Breast epithelium (tissue), 3 donors: ENCODE measurements at regions not wholly inside any gene's neighbourhood (a gene's known extent, or its start where the extent isn't known, plus 50 kb on each side); places are given as distances from the start of the nearest gene placed in this dataset.

Experiments
- POLR2AphosphoS5 ChIP-seq, 3 donors: sonication (generic); formaldehyde crosslinking; IDR thresholded peaks; one replicate each; pipeline ENCODE4 v1.6.1; 2017; ENCODE audit warnings: antibody characterized with exemption in 3 of 3
- TF ChIP-seq, protein P1 (sequence below), 3 donors: fragments of 450-650 bp; IDR thresholded peaks; one replicate each; pipeline ENCODE4 v1.5.1; 2016 to 2017; ENCODE audit warnings: antibody characterized with exemption in 3 of 3, mild to moderate bottlenecking in 3 of 3, moderate library complexity in 3 of 3

DNA sequence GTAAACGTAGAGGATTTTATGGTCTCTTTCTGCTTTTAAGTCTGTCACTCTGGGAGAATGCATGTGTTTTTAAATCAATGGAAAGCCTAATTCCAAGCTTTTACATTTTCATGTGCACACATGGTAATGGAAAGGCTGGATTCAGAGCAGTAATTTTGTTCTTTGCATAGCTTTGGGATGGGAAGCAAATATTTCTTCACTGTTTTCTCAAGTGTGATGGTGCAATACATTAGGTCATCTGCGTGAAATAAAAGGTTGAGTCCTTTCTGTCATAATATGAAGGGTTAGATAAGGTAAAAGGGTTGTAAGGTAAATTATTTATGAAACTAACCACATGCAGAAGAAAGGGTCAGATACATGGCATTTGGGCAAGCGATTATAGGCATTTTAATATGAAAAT is 88.2 kb upstream of the NR3C1 start:
- TF ChIP-seq, protein P1, sequence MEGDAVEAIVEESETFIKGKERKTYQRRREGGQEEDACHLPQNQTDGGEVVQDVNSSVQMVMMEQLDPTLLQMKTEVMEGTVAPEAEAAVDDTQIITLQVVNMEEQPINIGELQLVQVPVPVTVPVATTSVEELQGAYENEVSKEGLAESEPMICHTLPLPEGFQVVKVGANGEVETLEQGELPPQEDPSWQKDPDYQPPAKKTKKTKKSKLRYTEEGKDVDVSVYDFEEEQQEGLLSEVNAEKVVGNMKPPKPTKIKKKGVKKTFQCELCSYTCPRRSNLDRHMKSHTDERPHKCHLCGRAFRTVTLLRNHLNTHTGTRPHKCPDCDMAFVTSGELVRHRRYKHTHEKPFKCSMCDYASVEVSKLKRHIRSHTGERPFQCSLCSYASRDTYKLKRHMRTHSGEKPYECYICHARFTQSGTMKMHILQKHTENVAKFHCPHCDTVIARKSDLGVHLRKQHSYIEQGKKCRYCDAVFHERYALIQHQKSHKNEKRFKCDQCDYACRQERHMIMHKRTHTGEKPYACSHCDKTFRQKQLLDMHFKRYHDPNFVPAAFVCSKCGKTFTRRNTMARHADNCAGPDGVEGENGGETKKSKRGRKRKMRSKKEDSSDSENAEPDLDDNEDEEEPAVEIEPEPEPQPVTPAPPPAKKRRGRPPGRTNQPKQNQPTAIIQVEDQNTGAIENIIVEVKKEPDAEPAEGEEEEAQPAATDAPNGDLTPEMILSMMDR (IDR thresholded peaks at IDR 0.05): no peak
- no peak for TF ChIP-seq POLR2AphosphoS5 (IDR thresholded peaks at IDR 0.05)
